GM18505 (cell line): ENCODE measurements at regions not wholly inside any gene's neighbourhood (a gene's known extent, or its start where the extent isn't known, plus 50 kb on each side); places are given as distances from the start of the nearest gene placed in this dataset.

Experiments used
- ATAC-seq: cut with Tn5 transposase; IDR thresholded peaks from one replicate; pipeline ENCODE4 v1.9.1; 2021; ENCODE audit not compliant: unreplicated experiment
- POLR2A ChIP-seq: IDR thresholded peaks from 4 replicates; pipeline ENCODE4 v1.6.1; 2011; ENCODE audit warnings: borderline replicate concordance; ENCODE audit not compliant: insufficient read depth, insufficient read length; ENCODE audit errors: extremely low read depth

DNA sequence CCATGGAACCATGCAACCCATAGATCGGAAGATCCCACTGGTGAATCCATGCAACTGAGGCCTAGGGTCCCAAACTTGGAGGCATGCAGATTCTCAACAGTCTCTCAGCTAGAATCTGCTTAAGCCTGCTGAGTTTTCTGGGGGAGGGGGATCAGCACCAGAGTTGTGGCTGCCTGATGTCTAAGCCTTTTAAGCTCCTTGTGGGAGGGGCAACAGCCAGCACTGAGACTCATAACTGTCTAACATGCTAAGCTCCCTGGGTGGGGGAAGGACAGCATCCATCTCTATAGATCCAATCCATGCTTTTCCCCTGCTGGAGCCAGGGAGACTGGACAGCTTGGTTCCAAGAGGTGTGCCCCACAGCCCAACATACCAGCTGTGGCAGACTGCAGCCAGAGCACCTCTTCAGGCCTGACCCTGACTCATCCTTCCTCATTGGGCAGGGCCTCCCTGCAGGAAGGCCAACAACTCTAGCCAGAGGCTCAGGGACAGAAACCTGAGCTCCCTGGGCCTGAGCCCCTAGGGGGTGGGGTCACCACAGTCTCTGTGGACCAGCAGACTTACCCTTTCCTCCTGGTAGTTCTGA is 300.1 kb upstream of the SLC7A11 start:
- ATAC-seq, result no peak
- TF ChIP-seq POLR2A, result no peak

DNA sequence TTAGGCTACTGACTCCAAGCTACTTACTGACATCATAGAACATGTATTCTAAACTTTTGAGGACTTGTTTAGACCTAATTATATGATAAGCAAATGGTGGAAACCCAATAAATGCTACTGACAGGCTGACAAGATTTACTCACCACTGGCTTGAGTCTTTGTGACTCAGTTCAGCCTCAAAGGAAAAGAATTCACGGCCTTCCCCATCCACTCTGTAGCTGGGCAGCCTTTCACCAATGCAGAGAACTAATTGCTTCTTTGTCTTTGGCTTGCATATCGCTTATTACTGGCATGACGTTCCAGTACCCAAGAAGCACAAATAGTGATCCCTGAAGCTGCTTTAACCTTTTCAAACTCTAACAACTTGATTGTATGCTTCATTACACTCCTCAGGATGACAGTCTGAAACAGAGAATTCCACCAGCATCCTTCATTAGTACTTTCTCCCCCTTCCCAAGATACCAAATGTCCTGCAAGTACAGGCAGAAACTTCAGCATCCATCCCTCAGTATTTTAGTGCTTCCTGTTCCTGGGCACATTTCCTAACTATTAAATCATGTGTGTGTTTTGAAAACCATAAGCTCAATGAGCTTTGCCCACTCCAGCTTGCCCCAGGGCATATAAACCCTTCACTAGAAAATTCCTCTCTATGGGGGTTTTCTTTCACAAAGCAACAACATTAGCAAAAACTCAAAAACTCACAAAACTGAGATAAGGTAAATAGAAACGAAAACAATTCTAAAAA is 298.1 kb upstream of the SLC7A11 start:
- ATAC-seq, result no peak
- TF ChIP-seq POLR2A, result no peak

DNA sequence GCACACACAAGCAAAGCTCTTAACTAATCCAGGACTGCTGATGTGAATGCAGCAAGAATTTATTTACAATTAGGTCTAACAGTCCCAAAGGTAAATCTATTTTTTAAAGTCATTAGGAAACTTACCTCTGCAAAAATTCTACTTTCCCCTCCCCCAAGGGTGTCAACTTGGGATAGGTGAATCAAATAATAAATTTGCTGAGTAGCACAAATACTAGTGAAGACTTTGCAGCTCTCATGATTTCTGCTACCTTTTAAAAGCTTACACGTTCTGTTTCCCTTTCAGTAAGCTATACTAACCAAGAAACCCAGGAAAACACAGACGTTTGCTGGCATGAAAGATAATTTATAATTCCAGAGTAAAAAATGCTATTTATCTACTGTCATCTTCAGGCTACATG is 296.6 kb upstream of the SLC7A11 start:
- ATAC-seq, result no peak
- TF ChIP-seq POLR2A, result no peak

DNA sequence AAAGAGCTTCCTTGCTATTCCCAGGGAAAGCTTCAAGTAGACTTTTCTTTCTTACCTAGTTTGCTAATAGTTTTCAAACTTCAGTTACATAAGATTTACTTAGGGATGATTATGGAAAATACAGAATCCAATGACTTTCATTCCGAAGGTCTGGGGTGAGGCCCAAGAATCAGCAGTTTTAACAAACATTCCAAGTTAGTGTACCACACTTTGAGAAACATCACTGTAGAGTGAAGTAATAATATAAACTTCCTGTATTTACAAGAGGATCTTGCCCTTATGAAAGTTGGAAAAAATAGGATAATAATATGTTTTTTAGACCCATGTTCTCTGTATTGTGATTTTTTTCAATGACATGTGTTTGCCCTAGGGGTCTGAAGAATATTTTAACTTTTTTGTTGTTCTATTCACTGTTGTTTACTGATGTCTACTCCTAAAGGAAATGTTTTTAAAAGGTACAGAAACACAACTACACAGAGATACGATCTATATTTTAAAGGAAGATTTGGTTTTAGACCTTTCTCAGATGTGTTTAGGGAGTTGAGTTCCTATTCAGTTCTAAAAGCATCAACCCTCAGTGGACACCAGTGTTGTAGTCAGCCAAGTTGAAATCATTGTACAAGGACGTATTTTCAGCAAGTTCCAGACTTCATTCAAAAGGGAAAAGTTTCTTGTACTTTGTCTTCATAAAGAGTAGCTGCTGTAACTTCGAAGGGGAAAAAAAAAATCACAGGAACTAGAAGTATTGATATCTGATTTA is 295.8 kb upstream of the SLC7A11 start:
- TF ChIP-seq POLR2A, result no peak
- ATAC-seq, result no peak

DNA sequence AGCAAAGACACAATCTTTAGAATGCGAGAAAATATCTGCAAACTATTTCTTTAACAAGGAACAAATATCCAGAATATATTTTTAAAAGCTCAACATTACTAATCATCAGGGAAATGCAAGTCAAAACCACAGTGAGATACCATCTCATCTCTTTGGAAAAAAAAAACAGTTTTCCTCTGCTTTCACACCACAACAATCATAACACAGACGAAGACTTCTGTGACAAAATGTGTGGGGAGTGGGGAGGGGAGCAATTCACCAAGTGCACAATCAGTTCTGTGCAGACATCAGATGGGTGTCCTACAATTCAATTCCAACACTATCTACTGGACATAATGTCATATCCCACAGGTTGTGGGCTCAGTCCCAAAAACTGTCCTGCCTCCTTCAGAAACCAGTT is 293.2 kb upstream of the SLC7A11 start:
- TF ChIP-seq POLR2A, result no peak
- no peak for ATAC-seq

DNA sequence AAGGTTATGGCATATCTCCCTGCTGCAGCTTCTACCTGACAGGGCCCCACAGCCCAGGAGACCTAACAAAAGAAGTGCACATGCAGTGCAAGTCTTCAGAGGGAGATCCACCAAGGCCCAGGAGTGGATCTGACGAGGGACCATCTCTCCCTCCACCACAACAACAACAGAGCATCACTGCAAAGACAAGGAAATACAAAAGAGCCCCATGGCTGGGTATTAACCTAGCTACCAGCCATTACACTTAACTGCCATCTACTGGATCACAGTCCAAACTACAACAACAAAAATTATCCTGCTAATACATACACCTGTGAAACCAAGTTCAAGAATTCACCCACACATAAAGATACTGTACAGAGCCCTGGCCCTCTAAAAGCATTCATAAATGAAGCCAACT is 280.2 kb upstream of the SLC7A11 start:
- peak; percentile 84 for ATAC-seq
- TF ChIP-seq POLR2A, result no peak

DNA sequence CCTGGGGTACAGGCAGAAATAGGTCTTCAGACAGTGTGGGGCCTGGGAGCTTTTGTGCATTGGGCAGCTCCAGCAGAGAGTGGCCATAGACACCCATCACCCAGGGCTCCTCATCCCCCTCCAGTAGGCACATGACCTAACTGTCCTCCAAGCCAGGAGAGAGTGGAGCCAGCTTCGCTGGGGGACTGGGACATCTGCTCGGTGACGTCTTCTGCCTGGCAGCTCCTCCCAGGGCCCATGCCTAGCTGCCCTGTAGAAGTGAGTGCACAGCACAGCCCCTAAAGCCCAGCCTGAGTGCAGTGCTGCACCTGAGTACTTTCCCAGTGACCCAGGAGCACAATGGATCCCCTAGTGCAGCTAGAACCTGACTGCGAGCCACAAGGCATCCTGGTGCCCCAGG is 279.7 kb upstream of the SLC7A11 start:
- TF ChIP-seq POLR2A, result no peak
- ATAC-seq, result no peak

DNA sequence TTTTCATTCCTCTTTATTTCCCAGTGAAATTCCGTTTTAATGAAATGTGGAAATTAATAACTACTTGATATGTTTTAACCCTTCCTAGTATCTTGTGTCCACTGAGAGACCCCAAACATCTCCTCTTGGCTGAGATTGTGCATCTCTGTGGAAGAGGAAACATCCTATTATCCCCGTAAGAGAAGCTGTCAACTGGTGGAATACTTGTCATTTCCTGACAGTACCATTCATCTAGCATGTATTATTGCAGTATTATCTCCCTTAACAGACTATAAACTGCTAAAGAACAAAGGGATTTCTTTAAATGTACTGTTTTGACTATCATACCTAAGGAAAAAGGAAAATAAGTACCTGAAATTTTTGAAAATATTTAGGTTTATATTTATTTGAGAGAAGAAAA is 277.3 kb upstream of the SLC7A11 start:
- no peak for ATAC-seq
- TF ChIP-seq POLR2A, result no peak

DNA sequence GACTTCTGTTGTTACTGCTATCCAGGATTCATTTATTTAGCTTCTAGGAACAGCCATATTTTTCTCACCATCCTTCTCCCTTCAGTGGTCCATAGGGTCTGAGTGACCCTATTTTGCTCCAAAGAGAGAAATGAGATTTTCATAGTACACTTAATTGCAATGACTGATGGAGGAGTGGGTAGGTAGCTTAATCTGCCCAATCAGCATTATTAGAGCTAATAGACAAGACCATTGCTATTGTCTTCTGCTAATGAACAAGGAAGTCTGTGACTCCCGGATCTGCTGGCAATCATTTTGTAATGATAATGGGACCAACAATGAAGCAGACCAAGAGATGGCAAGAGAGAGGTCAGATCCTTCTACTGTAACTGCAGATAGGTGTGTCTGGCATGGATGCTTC is 271.4 kb upstream of the SLC7A11 start:
- TF ChIP-seq POLR2A, result no peak
- ATAC-seq, result no peak

DNA sequence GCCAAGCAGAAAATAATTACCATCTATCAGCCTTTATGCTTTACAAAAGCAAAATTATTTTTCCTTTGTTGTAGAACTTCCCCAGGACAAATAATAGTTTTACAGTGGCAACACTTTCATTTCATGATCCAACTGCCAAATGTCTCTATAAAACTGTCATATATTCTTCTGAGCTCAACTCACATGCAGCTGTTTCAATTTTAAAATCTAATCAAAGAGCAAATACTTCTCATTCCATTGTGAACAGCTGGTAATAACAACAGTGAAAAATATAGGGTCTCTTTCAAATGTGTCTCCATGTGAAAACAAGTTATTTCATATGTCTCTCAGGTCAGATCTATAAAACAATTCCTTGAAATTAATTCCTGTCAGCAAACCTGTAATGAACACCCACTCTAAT is 270.6 kb upstream of the SLC7A11 start:
- ATAC-seq, result no peak
- no peak for TF ChIP-seq POLR2A

DNA sequence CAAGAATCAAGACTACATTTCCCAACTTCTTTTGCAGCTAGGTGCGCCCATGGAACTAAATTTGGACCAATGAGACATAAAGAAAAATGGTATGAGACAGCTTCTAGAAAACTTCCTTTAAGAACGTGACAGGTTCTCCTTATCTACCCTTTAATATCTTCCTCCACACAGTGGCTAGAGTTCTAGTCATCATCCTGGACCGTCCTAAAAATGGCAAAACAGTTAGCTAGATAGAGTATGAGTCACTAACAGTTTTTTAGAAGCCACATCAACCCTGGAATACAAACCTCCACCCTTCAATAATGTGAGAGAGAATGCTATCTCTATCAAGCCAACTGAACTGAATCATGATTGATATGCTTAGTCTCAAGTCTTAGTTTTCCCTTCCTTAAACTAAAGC is 267.9 kb upstream of the SLC7A11 start:
- TF ChIP-seq POLR2A, result no peak
- ATAC-seq, result no peak

DNA sequence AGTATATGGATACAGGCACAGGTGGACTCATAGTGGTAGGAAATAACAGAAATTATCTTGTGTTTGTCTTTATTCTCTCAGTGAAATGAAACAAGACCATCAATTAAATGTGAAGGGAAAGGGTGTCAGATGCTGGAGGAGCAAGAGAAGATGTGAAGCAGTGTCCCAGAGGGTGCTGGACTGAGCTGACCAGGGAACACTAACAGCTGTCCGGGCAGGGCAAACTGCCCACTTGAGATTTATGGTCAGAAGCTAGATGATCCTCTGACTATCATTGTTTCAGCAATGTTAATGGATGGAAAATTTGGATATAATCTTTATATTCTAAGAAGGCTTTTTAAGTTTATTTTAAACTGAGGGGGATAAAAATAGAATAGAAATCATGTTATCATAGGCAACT is 267.2 kb upstream of the SLC7A11 start:
- no peak for ATAC-seq
- no peak for TF ChIP-seq POLR2A

DNA sequence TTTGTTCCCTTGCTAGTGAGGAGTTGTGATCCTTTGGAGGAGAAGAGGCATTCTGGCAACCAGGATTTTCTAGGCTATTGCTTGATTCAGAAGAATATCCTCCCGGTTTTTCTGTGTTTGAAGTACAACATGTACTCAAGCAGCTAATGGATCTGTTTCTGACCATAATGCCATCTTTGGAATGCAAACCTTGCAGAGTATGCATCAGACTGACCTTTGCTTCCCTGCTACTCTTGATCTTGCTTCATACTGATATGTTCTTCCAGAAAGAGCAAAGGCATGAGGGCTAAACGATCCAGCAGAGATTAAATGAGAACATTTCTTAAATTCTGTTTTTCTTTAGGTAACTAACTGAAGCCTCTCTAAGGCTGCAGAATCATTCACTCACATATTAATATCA is 265.4 kb upstream of the SLC7A11 start:
- TF ChIP-seq POLR2A, result no peak
- no peak for ATAC-seq

DNA sequence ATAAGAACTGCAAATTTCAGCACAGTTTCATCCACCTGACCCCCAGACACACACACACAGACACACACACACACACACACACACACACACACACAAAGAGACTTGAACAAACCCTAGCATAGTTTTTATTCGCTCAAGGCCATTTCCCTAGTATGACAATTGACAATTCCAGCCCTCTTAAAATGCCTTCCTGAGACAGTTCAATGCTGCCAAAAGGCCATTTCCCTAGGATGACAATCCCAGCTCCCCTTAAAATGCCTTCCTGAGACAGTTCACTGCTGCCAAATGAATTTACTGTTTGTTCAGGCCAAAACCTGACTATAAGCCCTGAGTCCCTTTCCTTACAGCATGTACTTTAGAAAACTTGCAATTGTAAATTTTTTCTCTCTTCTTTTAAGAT is 259.5 kb upstream of the SLC7A11 start:
- no peak for ATAC-seq
- TF ChIP-seq POLR2A, result no peak
